BLaER1 treated with 17β-estradiol and CSF1 and Interleukin-3, amounts not matched to agents 10 nM and 100 nM (cell line): ENCODE measurements at regions not wholly inside any gene's neighbourhood (a gene's known extent, or its start where the extent isn't known, plus 50 kb on each side); places are given as distances from the start of the nearest gene placed in this dataset.
"Not testable (repeated sequence)": the region's sequence is repeated elsewhere in the genome, so short reads cannot be mapped to it uniquely, and the experiment has no call there.

Experiments used
- H3K27ac ChIP-seq, 11 experiments: shearing (Covaris generic); formaldehyde crosslinking; 2 replicates each; pipeline ENCODE4 v1.8.1; 2022
- H3K27me3 ChIP-seq, 11 experiments: shearing (Covaris generic); formaldehyde crosslinking; 2 replicates each; pipeline ENCODE4 v1.8.1; 2022
- H3K36me3 ChIP-seq, 11 experiments: shearing (Covaris generic); formaldehyde crosslinking; 2 replicates each; pipeline ENCODE4 v1.8.1; 2022
- H3K4me1 ChIP-seq, 10 experiments: shearing (Covaris generic); formaldehyde crosslinking; 2 replicates each; pipeline ENCODE4 v1.8.1; 2022
- H3K4me2 ChIP-seq, 11 experiments: shearing (Covaris generic); formaldehyde crosslinking; 2 replicates each; pipeline ENCODE4 v1.8.1; 2022
- H3K4me3 ChIP-seq, 10 experiments: shearing (Covaris generic); formaldehyde crosslinking; 2 replicates each; pipeline ENCODE4 v1.8.1; 2022
- H3K9ac ChIP-seq, 11 experiments: shearing (Covaris generic); formaldehyde crosslinking; 2 replicates each; pipeline ENCODE4 v1.8.1; 2022
- H3K9me3 ChIP-seq, 11 experiments: shearing (Covaris generic); formaldehyde crosslinking; replicated peaks in 1 of 11; 2 replicates each; pipeline ENCODE4 v1.8.1; 2022
- H4K20me1 ChIP-seq, 11 experiments: shearing (Covaris generic); formaldehyde crosslinking; 2 replicates each; pipeline ENCODE4 v1.8.1; 2022
- Cebpa-rat ChIP-seq, 11 experiments: shearing (Covaris generic); IDR thresholded peaks; 2 replicates each; pipeline ENCODE4 v1.8.1; 2022

DNA sequence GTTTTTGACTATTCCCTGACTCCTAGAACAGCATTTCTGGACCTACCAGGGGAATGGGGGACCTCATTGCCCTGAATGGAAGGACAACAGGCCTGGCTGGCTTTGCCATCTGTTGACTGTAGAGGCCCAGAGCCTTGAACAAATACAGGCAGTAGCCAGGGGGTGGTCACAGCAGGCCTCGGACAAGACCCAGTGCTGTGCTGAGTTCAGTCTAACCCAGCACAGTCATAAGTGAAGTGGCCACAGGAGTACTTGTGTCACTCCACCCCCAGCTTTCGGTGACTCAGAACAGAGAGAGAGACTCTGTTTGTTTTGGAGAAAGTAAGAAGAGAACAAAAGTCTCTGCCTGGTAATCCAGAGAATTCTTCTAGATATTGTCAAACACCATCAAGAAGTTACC is 310.0 kb downstream of the PRR32 start:
- peaks cover 43 to 99% (median 93%) of the 10 kb centered on the region in 11 experiments for H3K27me3 ChIP-seq
- TF ChIP-seq Cebpa-rat (IDR thresholded peaks at IDR 0.05) = no peak
- H3K9ac ChIP-seq = no peak overlapping the region
- H4K20me1 ChIP-seq = no peaks in the 10 kb centered on the region
- H3K9me3 ChIP-seq = peaks cover 0 to 10% (median 0%) of the 10 kb centered on the region in 11 experiments; a peak in 3 of 22 replicates
- no peaks in the 10 kb centered on the region for H3K4me1 ChIP-seq
- no peak overlapping the region for H3K27ac ChIP-seq
- no peak overlapping the region for H3K4me2 ChIP-seq
- H3K36me3 ChIP-seq = no peaks in the 10 kb centered on the region
- no peak overlapping the region for H3K4me3 ChIP-seq

DNA sequence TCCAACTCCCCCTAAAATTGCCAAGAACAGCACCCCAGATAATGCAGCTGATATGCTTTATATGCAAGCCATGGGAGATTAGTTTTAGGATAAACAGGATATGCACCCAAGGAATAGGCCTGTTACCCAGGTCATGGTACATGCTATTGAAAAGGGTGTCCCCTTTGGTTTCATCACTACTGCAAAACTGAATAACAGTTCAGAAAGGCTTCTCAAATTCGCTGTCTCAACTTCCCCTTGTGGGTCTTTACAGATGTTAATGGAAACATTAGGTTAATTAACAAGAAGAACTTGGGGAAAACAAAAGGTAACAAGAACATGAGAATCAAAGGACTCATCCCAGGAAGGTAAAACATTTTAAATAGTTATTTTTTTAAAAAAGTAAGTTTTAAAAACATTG is 318.7 kb downstream of the PRR32 start:
- no peak overlapping the region for H3K27ac ChIP-seq
- TF ChIP-seq Cebpa-rat (IDR thresholded peaks at IDR 0.05) = no peak
- no peak overlapping the region for H3K9ac ChIP-seq
- no peaks in the 10 kb centered on the region for H3K36me3 ChIP-seq
- no peaks in the 10 kb centered on the region; a peak in 1 of 22 replicates for H4K20me1 ChIP-seq
- H3K9me3 ChIP-seq = peaks cover 0 to 3% (median 0%) of the 10 kb centered on the region in 11 experiments; a peak in 1 of 22 replicates
- peaks cover 16 to 84% (median 70%) of the 10 kb centered on the region in 11 experiments; a peak in 21 of 22 replicates for H3K27me3 ChIP-seq
- no peak overlapping the region for H3K4me3 ChIP-seq
- no peaks in the 10 kb centered on the region for H3K4me1 ChIP-seq
- H3K4me2 ChIP-seq = no peak overlapping the region

DNA sequence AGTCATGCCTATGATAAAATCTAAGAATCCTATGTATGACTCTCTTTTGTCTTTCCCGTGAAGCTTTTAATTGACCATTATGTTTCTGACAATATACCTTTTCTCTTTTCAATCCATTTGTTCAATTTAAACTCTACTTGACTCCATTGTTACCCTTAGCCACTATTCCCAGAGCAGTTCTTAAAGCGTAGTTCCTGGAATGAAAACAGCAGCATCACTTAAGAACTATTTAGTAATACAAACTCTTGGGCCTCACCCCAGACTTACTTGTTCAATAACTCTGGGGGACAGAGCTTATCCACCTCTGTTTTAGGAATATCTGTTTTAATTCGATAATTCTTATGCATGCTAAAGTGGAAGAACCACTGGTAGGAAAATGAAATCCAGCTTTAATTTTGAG is 358.4 kb downstream of the PRR32 start:
- Histone ChIP-seq H3K4me2 (no peak overlapping the region), H3K36me3 (no peaks in the 10 kb centered on the region), H3K4me3 (no peak overlapping the region), H3K27me3 (peaks cover 6 to 82% (median 60%) of the 10 kb centered on the region in 11 experiments; a peak in 20 of 22 replicates), H4K20me1 (0 out of 22 replicates have a peak, but pooled peaks cover 0 to 7% (median 0%) of the 10 kb centered on the region in 11 experiments), H3K4me1 (no peaks in the 10 kb centered on the region), H3K9me3 (no peaks in the 10 kb centered on the region; a peak in 1 of 22 replicates), H3K27ac (no peak overlapping the region), H3K9ac (no peak overlapping the region)
- no peak for TF ChIP-seq Cebpa-rat (IDR thresholded peaks at IDR 0.05)

DNA sequence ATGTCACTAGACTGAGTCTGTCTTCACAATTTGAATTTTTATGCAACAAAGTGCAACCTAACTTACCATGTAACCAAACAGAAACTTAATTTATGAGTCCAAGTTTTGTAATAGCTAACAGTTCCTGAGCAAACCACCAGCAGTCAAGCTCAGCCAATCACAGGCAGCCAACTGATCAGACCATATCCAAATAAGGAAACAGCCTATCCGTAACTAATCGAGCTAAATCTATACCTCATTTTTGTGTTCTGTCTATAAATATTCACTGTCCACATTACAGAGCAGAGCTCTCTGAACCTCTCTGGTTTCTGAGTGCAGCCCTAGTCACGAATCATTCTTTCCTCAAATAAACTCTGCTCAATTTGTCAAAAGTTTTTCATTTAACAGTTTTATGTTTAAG is 367.6 kb downstream of the PRR32 start:
- H3K4me3 ChIP-seq = no peak overlapping the region
- no peaks in the 10 kb centered on the region for H4K20me1 ChIP-seq
- no peak overlapping the region for H3K27ac ChIP-seq
- H3K27me3 ChIP-seq = peaks cover 18 to 91% (median 63%) of the 10 kb centered on the region in 11 experiments; a peak in 20 of 22 replicates
- no peak overlapping the region for H3K4me2 ChIP-seq
- no peaks in the 10 kb centered on the region for H3K4me1 ChIP-seq
- H3K9me3 ChIP-seq = no peaks in the 10 kb centered on the region
- no peak overlapping the region for H3K9ac ChIP-seq
- H3K36me3 ChIP-seq = no peaks in the 10 kb centered on the region
- TF ChIP-seq Cebpa-rat (IDR thresholded peaks at IDR 0.05) = no peak

DNA sequence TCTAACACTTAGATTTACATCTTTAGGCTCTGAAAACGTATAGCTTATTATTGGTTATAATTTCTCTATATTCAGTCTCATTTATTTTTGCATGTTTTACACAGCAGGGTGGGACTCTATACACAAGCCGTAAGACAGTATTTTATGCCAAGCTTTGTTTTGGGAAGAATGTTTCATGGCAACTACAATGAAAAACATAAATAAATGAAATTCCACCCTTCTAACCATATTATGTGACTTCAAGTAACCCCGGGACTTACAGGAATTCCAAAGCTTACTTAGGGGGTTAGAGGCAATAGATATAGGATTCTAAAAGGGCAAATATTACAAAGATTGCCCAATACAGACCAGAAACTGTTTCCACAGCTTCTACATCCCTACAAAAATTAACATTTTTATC is 370.9 kb downstream of the PRR32 start:
- no peak for TF ChIP-seq Cebpa-rat (IDR thresholded peaks at IDR 0.05)
- Histone ChIP-seq H3K27ac (no peak overlapping the region), H3K4me1 (no peaks in the 10 kb centered on the region), H3K4me3 (no peak overlapping the region), H3K27me3 (peaks cover 13 to 89% (median 60%) of the 10 kb centered on the region in 11 experiments; a peak in 21 of 22 replicates), H3K9me3 (peaks cover 0 to 8% (median 0%) of the 10 kb centered on the region in 11 experiments; a peak in 4 of 22 replicates), H3K9ac (no peak overlapping the region), H4K20me1 (no peaks in the 10 kb centered on the region; a peak in 1 of 22 replicates), H3K4me2 (no peak overlapping the region), H3K36me3 (no peaks in the 10 kb centered on the region)

DNA sequence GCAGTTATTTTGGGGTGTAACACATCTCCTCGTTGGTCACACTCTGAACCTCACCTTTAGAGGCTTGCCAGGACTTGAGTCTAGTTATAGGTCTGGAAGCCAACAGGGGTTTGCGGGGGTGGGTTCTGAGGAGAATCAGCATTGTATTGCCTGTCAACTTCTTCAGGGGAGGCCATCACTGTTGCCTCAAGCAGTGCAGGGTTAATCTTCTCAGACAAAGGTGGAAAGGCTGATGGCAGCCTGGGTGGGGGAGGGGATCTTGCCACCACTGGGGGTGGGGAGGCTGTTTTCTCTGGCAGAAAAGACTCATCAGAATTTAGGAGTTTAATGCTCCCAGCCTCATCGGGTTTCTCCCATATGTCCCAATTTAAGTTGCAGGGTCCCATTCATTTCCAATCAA is 387.8 kb downstream of the PRR32 start:
- Histone ChIP-seq H3K27ac (no peak overlapping the region), H3K9me3 (no peaks in the 10 kb centered on the region), H3K4me3 (no peak overlapping the region), H3K27me3 (peaks cover 14 to 63% (median 46%) of the 10 kb centered on the region in 11 experiments; a peak in 20 of 22 replicates), H4K20me1 (no peaks in the 10 kb centered on the region), H3K9ac (no peak overlapping the region), H3K4me1 (no peaks in the 10 kb centered on the region), H3K36me3 (no peaks in the 10 kb centered on the region), H3K4me2 (no peak overlapping the region)
- TF ChIP-seq Cebpa-rat (IDR thresholded peaks at IDR 0.05) = no peak

DNA sequence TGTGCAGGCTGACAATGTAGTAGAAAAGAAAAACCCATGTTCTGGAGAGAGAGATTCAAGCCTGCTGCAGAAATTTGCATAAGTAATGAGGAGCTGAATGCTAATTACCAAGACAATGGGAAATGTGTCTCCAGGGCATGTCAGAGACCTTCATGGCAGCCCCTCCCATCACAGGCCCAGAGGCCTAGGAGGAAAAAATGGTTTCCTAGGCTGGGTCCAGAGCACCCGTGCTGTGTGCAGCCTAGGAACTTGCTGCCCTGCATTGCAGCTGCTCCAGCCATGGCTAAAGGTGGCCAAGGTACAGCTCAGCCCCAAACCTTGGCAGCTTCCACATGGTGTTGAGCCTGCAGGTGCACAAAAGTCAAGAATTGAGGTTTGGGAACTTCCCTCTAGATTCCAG is 402.3 kb downstream of the PRR32 start:
- not testable (repeated sequence) for H3K4me3 ChIP-seq, H3K27ac ChIP-seq, H3K36me3 ChIP-seq, H3K4me1 ChIP-seq, H3K9ac ChIP-seq, H3K4me2 ChIP-seq, H4K20me1 ChIP-seq
- H3K9me3 ChIP-seq = peaks cover 27 to 37% (median 33%) of the 10 kb centered on the region in 11 experiments
- peaks cover 0 to 14% (median 0%) of the 10 kb centered on the region in 11 experiments; a peak in 6 of 22 replicates for H3K27me3 ChIP-seq

DNA sequence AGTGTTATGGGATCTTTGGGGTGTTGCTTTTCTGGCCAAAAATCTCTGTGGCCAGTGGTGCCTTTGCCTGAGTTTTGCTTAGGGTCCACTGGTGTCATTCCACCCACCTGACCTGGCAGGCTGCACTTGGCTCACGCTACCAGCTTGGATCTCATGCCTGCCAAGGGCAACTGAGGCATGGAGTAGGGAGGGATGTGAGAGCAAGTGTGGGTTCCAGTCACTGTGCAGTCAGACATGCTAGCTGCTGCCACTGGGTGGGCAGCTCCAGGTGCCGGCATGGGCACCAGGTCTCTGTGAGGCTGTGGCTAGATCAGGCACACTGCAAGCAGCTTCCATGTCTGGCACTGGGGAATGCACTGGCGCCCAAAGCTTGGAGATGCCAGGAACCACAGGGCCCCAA is 424.1 kb downstream of the PRR32 start:
- peaks cover 5 to 72% (median 43%) of the 10 kb centered on the region in 11 experiments; a peak in 21 of 22 replicates for H3K27me3 ChIP-seq
- H3K9me3 ChIP-seq = peaks cover 14 to 21% (median 16%) of the 10 kb centered on the region in 11 experiments
- TF ChIP-seq Cebpa-rat (IDR thresholded peaks at IDR 0.05) = no peak
- no peaks in the 10 kb centered on the region for H3K36me3 ChIP-seq
- H3K4me2 ChIP-seq = no peak overlapping the region
- H3K4me3 ChIP-seq = no peak overlapping the region
- H3K4me1 ChIP-seq = no peaks in the 10 kb centered on the region
- H3K27ac ChIP-seq = no peak overlapping the region
- no peaks in the 10 kb centered on the region for H4K20me1 ChIP-seq
- no peak overlapping the region for H3K9ac ChIP-seq

DNA sequence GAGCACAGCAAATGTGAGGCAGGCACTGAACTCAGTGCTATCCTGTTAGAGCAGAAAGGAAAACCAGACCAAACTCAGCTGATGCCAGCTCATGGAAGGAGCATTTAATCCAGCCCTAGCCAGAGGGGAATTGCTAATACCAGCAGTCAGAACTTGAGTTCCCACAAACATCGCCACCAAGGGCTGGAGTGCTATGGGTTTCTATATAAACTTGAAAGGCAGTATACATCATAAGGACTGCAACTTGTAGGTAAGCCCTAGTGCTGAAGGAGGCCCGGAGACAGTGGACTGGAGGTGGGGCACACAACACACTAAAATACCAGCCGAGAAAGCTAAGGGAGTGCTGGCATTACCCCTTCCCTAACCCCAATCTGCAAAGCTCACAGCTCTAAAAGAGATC is 440.2 kb downstream of the PRR32 start:
- Histone ChIP-seq H3K4me2 (no peak overlapping the region), H3K27me3 (peaks cover 0 to 39% (median 22%) of the 10 kb centered on the region in 11 experiments; a peak in 17 of 22 replicates), H4K20me1 (no peaks in the 10 kb centered on the region), H3K36me3 (no peaks in the 10 kb centered on the region), H3K9ac (no peak overlapping the region), H3K27ac (no peak overlapping the region), H3K4me1 (no peaks in the 10 kb centered on the region), H3K4me3 (no peak overlapping the region), H3K9me3 (peaks cover 0 to 26% (median 14%) of the 10 kb centered on the region in 11 experiments; a peak in 12 of 22 replicates)
- TF ChIP-seq Cebpa-rat (IDR thresholded peaks at IDR 0.05) = no peak

DNA sequence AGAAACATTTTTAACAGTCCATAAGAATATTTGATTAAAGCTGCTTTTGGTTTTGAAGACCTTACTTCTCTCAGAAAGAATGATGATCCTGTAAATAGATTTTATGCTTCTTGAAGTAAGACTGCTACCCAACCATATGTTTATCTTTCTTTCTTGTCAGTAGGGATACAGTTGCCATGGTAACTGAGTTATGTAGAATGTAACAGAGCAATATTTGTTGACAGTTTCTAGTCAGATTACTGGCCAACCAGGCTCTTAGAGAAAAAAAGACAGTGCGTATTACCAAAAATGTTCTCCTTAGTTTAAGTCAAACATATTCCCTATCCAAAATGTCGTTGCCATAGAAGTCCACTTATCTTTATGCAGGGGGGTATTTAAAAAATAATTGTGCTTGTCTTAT is 456.8 kb downstream of the PRR32 start:
- TF ChIP-seq Cebpa-rat (IDR thresholded peaks at IDR 0.05) = no peak
- H3K4me3 ChIP-seq = no peak overlapping the region
- H3K9me3 ChIP-seq = no peaks in the 10 kb centered on the region
- no peaks in the 10 kb centered on the region for H3K36me3 ChIP-seq
- no peak overlapping the region for H3K9ac ChIP-seq
- H3K27ac ChIP-seq = no peak overlapping the region
- no peaks in the 10 kb centered on the region for H3K4me1 ChIP-seq
- H4K20me1 ChIP-seq = no peaks in the 10 kb centered on the region
- H3K27me3 ChIP-seq = peaks cover 12 to 99% (median 69%) of the 10 kb centered on the region in 11 experiments; a peak in 21 of 22 replicates
- H3K4me2 ChIP-seq = no peak overlapping the region
